Progenitor cell of endocrine pancreas (in vitro differentiated cells): ENCODE measurements at regions not wholly inside any gene's neighbourhood (a gene's known extent, or its start where the extent isn't known, plus 50 kb on each side); places are given as distances from the start of the nearest gene placed in this dataset.

ENCODE experiments used
- DNase-seq: peaks from one replicate; pipeline ENCODE4 v3.0.0; 2021; ENCODE audit warnings: low spot score; ENCODE audit not compliant: unreplicated experiment
- H3K27ac Mint-ChIP-seq: 2 replicates; pipeline ENCODE4 v1.8.0; 2021; ENCODE audit warnings: mild to moderate bottlenecking, moderate library complexity, mixed read lengths
- H3K27me3 Mint-ChIP-seq: 2 replicates; pipeline ENCODE4 v1.8.0; 2021; ENCODE audit warnings: mixed read lengths
- H3K36me3 Mint-ChIP-seq: 2 replicates; pipeline ENCODE4 v1.8.0; 2022; ENCODE audit warnings: mixed read lengths; ENCODE audit not compliant: insufficient read depth
- H3K4me1 Mint-ChIP-seq: 2 replicates; pipeline ENCODE4 v1.8.0; 2021; ENCODE audit warnings: low read depth, mixed read lengths
- H3K4me3 Mint-ChIP-seq: 2 replicates; pipeline ENCODE4 v1.8.0; 2021; ENCODE audit warnings: low read depth, mild to moderate bottlenecking, moderate library complexity, mixed read lengths
- H3K9me3 Mint-ChIP-seq: 2 replicates; pipeline ENCODE4 v1.8.0; 2021; ENCODE audit warnings: low read depth, mixed read lengths
- TF ChIP-seq, protein P1 (sequence below): fragments of 200-600 bp; sonication (generic); IDR thresholded peaks from one replicate; pipeline ENCODE4 v1.5.0; 2021; ENCODE audit warnings: antibody characterized with exemption, mild to moderate bottlenecking; ENCODE audit not compliant: unreplicated experiment

DNA sequence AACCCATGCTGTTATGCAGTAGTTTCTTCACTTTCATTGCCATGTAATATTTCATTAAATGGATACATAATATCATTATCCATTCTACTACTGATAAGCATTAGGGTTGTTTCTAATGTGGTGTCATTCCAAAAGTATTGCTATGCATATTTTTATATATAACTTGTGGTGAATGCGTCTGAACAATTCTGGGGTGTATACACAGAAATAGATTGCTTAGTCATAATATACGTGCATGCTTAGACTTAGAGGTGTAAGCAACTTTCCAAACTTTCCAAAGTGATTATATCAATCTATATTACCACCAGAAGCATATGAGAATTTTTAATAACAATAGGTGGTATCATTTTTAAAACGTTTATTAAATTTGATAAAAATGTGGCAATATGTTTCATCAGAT is 540.9 kb downstream of the DSC3 start:
- TF ChIP-seq, protein P1, sequence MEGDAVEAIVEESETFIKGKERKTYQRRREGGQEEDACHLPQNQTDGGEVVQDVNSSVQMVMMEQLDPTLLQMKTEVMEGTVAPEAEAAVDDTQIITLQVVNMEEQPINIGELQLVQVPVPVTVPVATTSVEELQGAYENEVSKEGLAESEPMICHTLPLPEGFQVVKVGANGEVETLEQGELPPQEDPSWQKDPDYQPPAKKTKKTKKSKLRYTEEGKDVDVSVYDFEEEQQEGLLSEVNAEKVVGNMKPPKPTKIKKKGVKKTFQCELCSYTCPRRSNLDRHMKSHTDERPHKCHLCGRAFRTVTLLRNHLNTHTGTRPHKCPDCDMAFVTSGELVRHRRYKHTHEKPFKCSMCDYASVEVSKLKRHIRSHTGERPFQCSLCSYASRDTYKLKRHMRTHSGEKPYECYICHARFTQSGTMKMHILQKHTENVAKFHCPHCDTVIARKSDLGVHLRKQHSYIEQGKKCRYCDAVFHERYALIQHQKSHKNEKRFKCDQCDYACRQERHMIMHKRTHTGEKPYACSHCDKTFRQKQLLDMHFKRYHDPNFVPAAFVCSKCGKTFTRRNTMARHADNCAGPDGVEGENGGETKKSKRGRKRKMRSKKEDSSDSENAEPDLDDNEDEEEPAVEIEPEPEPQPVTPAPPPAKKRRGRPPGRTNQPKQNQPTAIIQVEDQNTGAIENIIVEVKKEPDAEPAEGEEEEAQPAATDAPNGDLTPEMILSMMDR: no peak
- Mint-ChIP-seq H3K9me3 (peaks cover 2% of the 10 kb centered on the region), H3K4me1 (no peaks in the 10 kb centered on the region), H3K4me3 (no peak overlapping the region), H3K36me3 (no peaks in the 10 kb centered on the region), H3K27me3 (no peaks in the 10 kb centered on the region), H3K27ac (no peak overlapping the region)
- no peak for DNase-seq

DNA sequence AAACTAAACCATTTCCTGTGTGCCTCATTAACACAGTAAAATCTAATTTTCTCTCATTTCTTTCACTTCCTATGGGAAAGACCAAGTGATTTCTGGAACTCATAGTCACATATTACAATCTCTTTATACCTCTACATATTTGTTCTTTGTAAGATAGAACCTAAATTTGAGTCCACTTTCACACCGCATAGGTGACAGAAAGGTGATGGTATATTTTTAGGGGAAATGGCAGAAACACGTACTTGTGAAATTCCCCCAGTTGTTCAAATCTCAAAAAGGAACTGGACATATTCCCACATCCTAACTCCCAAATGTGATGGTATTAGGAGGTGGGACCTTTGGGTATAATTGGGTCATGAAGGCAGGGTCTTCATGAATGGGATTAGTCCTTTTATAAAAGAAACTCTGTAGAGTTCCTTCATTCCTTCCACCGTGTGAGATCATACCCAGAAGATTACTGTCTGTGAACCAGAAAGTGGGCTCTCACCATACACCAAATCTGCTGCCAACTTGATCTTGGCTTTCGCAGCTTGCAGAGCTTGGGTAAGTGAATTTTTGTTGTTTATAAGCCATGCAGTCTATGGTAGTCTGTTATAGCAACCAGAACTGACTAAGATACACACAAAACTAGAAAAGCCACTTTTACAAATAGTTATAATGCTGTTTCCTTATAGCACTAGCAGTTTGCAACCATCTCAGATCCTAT is 542.1 kb downstream of the DSC3 start:
- TF ChIP-seq, protein P1: no peak
- DNase-seq: no peak
- H3K27me3 Mint-ChIP-seq: no peaks in the 10 kb centered on the region
- no peak overlapping the region for H3K4me3 Mint-ChIP-seq
- H3K27ac Mint-ChIP-seq: no peak overlapping the region
- H3K9me3 Mint-ChIP-seq: peaks cover 2% of the 10 kb centered on the region
- no peaks in the 10 kb centered on the region for H3K4me1 Mint-ChIP-seq
- H3K36me3 Mint-ChIP-seq: no peaks in the 10 kb centered on the region

DNA sequence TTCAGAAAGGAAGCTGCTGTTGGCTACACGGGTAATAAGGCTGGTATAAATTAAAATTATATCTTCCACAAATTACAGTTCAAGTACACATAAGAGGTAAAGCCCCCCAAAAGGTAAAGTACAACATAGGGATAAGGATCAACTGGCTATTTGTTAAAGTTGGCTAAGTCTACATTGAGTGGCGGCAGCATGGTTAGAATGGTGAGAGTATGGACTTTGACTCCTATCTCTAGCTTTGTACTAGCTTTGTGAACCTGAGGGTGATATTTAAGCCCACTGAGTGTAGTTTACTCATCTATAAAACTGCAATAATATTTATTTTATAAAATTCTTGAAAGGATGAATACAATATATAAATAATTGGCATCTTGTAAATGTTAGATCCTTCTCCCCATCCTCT is 542.8 kb downstream of the DSC3 start:
- Mint-ChIP-seq H3K27me3 (no peaks in the 10 kb centered on the region), H3K27ac (no peak overlapping the region), H3K4me3 (no peak overlapping the region), H3K4me1 (no peaks in the 10 kb centered on the region), H3K9me3 (peaks cover 2% of the 10 kb centered on the region), H3K36me3 (no peaks in the 10 kb centered on the region)
- DNase-seq: no peak
- TF ChIP-seq, protein P1: no peak

DNA sequence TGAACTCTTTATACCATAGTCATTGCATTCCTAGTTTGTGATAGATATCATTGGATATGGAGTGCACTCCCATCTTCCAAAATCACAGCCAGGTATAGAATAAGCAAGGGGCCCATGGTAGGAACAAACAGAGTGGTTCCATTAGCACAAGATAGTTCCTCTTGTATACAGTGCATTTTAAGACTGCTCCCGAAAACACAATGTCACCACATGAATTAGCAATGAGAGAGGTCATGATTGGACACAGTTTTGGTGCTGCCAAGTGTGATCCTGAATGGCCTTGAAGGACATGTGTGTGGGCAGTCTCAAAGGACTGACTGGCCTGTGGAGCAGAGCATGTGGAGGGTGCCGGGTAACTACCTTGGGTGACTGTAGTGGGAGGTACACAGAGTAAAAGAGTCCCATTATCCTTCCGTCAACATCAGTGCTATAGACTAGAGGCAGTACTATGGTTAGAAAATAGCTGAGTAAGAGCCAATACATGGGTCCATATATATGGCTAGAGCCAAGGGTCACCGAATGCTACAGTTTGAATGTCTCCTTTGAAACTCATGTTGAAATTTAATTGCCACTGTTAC is 549.9 kb downstream of the DSC3 start:
- Mint-ChIP-seq H3K36me3 (no peaks in the 10 kb centered on the region), H3K27ac (no peak overlapping the region), H3K9me3 (no peaks in the 10 kb centered on the region), H3K4me1 (no peaks in the 10 kb centered on the region), H3K4me3 (no peak overlapping the region), H3K27me3 (no peaks in the 10 kb centered on the region)
- TF ChIP-seq, protein P1: no peak
- no peak for DNase-seq

DNA sequence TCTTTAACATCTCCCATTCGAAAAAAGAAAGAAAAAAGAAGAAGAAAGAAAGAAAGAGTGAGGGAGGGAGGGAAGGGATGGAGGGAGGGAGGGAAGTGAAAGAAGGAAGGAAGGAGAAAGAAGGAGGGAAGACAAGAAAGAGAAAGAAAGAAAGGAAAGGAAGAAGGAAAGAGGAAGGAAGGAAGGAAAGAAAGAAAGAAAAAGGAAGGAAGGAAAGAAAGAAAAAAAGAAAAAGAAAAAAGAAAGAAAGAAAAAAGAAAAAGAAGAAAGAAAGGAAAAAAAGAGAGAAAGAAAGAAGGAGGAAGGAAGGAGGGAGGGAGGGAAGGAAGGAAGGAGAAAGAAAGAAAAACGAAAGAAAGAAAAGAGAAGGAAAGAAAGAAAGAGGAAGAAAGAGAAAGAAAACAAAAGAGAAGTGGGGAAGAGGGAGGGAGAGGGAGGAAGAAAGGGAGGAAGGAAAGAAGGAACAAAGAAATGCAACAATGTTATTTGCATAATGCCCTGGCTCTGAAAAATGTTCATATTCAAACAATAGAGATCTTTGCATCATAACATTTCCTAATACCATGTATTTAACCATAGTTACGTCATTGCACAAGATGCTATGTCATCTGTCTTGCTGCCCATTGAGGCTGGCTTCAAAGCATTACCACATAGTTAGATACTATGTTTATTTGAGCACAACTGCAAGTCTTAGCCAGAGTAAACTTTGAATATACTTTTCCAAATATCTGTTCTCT is 550.6 kb downstream of the DSC3 start:
- Mint-ChIP-seq H3K9me3 (no peaks in the 10 kb centered on the region), H3K4me1 (no peaks in the 10 kb centered on the region)
- no peak for DNase-seq

More for the DNA sequence above, 550.6 kb downstream of the DSC3 start:
- Mint-ChIP-seq H3K36me3 (no peaks in the 10 kb centered on the region), H3K27ac (no peak overlapping the region), H3K4me3 (no peak overlapping the region), H3K27me3 (no peaks in the 10 kb centered on the region)
- TF ChIP-seq, protein P1: no peak
